VCaP (cell line): ENCODE measurements at regions not wholly inside any gene's neighbourhood (a gene's known extent, or its start where the extent isn't known, plus 50 kb on each side); places are given as distances from the start of the nearest gene placed in this dataset.

Experiments
- H3K27ac ChIP-seq: fragments of 450-650 bp; 2 replicates; pipeline ENCODE4 v1.5.1; 2017
- TF ChIP-seq, protein P1 (sequence below): fragments of 450-650 bp; conservative IDR thresholded peaks from 2 replicates; pipeline ENCODE4 v1.5.1; 2017; ENCODE audit warnings: mild to moderate bottlenecking, moderate library complexity

DNA sequence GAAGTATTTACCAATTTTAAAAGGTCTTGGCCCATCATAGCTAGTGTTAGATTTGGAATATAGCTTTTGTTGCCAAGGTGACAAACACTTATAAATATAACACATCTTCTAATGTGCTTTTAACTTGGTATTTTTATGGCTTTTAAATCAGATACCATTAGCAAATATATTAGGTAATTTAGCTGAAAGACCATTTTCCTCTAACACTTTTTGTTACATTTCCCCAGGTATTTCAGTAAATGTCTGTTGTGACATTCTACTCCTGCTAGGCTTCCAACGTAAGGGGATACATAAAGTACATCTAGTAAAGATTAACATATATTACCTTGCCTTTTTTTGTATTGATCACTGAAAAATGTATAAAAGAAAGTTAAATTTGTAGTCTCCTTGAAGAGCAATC lies 75.0 kb upstream of the SEM1 start:
- TF ChIP-seq, protein P1, sequence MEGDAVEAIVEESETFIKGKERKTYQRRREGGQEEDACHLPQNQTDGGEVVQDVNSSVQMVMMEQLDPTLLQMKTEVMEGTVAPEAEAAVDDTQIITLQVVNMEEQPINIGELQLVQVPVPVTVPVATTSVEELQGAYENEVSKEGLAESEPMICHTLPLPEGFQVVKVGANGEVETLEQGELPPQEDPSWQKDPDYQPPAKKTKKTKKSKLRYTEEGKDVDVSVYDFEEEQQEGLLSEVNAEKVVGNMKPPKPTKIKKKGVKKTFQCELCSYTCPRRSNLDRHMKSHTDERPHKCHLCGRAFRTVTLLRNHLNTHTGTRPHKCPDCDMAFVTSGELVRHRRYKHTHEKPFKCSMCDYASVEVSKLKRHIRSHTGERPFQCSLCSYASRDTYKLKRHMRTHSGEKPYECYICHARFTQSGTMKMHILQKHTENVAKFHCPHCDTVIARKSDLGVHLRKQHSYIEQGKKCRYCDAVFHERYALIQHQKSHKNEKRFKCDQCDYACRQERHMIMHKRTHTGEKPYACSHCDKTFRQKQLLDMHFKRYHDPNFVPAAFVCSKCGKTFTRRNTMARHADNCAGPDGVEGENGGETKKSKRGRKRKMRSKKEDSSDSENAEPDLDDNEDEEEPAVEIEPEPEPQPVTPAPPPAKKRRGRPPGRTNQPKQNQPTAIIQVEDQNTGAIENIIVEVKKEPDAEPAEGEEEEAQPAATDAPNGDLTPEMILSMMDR: no peak
- no peak overlapping the region for H3K27ac ChIP-seq

DNA sequence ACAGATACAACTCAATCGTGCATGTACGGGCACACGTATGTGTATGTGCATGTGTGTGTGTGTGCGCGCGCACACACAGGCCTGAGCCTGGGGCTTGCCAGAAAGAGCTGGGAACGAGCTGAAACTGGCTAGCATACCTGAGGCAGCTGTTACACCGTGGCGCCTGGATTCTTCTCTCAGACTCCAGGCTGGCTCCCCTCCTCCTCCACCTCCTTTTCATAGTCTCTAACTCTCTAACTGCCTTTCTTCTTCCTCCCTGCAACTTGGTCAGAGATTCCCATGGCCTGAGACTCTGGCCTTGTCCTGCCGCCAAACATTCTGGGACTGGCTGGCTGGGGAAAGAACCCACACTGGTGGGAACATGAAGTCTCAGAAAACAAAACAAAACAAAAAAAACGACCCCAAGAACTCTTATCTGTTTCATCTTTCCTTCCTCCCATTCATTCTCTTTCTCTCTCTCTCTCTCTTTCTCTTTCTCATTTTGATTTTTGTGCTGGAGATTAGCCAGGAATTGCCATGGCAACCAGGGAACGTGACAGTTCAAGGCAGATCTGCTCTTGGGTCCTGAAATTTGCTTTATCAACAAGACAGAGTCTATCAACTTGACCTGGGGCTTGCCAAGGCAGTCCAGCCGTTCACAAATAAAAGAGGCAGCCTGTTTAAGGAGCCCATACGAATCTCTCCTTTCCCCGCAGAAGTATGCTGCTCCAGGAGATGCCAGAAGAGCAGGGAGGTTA lies 76.8 kb upstream of the SEM1 start:
- no peak overlapping the region for H3K27ac ChIP-seq
- TF ChIP-seq, protein P1: no peak

DNA sequence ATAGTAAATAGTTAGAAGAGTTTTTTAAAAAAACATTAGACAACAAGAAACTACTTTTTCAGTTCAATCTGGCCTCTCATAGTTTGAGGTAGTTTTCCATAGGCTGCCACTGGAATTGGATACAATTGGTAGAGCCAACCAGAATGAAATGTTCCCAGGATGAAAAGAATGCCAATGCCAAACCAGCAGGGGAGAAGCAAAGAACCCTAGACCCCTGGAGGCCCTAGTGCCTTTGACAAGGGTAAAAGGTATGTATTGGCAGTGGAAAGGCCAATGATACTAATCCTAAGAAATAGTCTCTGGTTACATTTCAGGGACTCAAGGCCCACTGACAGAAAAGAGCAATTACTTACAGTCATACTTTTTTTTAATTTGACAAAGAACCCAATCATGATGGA lies 77.4 kb upstream of the SEM1 start:
- no peak overlapping the region for H3K27ac ChIP-seq
- TF ChIP-seq, protein P1: no peak

DNA sequence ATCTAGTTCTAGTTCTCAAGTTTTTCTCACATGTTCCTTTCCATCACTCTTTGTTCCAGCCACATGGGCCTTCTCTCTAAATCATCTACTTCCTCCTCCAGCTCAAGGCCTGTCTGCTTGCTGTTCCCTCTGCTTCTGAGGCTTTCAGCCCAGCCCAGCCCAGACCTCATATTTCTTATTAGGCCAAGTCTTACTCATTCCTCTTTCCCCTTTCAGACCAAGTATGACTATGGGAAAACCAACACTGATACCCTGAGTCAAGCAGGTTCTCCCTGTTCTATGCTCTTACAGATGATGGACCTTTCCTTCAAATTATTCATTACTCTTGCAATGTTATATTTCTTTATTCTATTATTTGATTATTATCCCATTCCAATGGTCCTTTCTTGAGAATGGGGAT lies 80.3 kb upstream of the SEM1 start:
- H3K27ac ChIP-seq: no peak overlapping the region
- TF ChIP-seq, protein P1: no peak

DNA sequence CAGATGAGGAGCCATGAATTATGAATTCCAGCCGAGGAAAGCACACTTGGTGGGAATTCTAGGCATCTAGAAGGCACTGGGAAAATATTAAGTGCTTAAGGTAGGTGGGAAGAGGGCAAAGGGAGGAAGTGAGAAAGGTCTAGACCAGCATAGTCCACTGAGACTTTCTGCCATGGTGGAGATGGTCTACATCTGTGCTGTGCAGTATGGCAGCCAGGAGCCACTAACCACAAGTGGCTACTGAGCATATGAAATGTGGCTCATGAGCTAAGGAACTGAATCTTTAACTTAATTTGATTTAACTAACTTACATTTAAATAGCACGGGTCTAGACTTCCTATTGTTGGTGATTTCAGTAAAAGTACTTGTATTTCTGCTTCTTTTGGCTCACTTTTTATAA lies 82.5 kb upstream of the SEM1 start:
- TF ChIP-seq, protein P1: no peak
- no peak overlapping the region for H3K27ac ChIP-seq

DNA sequence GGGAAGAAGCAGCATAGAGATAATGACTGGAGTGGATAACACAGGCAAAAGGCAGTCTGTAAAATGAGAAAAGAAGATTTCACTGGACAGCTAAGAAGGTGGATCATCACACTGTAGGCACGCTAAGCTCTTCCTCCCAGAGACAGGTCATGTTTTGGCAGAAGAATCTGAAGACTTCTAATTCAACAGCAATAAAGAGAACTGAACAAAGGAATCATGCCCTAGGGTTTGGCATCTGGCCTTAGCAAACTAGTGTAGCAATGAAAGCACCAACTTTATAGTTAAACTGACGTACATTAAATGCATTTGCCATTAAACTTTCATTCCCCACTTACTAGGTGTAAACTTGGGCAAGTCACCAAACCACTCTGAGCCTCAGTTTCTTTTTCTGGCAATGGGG lies 84.4 kb upstream of the SEM1 start:
- peak overlapping the region; percentile 26; the same call in 1 of the 2 replicates for H3K27ac ChIP-seq
- TF ChIP-seq, protein P1: no peak

DNA sequence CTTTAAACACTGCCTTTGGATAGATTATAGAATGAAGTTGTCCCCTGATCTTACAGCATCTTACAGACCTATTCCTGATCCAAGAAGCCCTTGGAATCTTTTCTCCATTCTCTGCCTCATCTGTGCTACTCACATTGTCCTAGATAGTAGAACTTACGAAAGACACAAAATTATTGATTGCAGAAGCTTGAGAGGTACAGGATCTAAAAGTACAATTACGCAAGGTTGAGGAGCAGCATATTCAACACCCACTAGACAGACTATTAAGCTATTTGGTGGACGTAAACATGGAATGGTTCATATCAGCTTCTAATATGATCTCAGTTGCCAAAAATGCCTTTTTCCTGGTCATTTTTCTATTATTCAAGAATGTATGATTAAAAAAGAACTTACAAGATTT lies 90.5 kb upstream of the SEM1 start:
- H3K27ac ChIP-seq: peak overlapping the region; percentile 60
- TF ChIP-seq, protein P1: no peak
